ENCODE measurements at regions not wholly inside any gene's neighbourhood (a gene's known extent, or its start where the extent isn't known, plus 50 kb on each side); places are given as distances from the start of the nearest gene placed in this dataset.

GRCh38 chr18:78601349-78601748, 378.3 kb upstream of the SALL3 start:
- TF ChIP-seq CTCF (IDR thresholded peaks at IDR 0.05; ENCODE audit: low read depth, low read length) = no peak
- H3K4me3 ChIP-seq (ENCODE audit: low read depth, low read length) = no peak overlapping the region
- DNase-seq (ENCODE audit: low read depth, low spot score) = no peak
- in situ Hi-C loops (cut with HindIII; ENCODE audit: low sequenced_read_pairs) = no loop called here

DNA sequence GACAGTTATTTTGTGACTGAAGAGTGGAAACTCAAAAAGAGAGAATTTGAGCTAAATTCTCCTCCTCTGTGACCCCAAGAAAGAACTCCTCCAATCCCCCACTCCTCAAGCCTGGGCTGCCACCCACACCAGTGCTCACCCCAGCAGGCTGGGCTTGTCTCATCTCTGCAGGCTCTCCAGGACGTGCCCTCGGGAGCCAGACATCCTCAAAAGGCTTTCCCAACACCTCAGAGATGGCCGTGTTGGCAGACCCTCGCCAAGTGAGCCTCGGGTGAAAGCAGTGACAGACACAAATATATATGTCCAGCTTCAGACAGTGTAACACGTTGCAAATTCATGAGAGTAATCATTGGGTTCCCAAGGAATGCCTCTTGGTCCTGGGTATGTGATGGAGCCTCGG, 377.7 kb upstream of the SALL3 start:
- TF ChIP-seq CTCF (IDR thresholded peaks at IDR 0.05; ENCODE audit: low read depth, low read length) = no peak
- DNase-seq (ENCODE audit: low read depth, low spot score) = no peak
- H3K4me3 ChIP-seq (ENCODE audit: low read depth, low read length) = no peak overlapping the region
- in situ Hi-C loops (cut with HindIII; ENCODE audit: low sequenced_read_pairs) = no loop called here

DNA sequence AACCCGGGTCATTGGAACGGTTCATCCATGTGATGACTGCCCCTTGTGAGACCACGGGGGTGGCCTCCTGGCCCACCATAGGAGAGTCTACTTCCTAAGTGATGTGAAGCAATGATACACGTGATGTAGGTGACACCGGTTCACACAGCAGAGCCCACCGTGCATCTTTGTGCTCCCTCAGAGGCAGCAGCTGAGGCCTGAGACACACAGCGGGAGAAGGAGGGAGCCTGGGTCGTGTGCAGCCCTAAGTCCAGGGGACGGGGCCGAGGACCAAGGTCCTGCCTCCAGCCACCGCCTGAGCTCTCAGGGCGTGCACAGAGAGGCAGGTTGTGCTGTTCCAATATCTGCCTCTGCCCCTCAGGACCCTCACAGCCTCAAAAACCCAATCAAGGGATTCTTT, 377.2 kb upstream of the SALL3 start:
- no peak overlapping the region for H3K4me3 ChIP-seq (ENCODE audit: low read depth, low read length)
- DNase-seq (ENCODE audit: low read depth, low spot score) = no peak
- in situ Hi-C loops (cut with HindIII; ENCODE audit: low sequenced_read_pairs) = no loop called here
- no peak for TF ChIP-seq CTCF (IDR thresholded peaks at IDR 0.05; ENCODE audit: low read depth, low read length)

GRCh38 chr18:78603102-78603983, 376.3 kb upstream of the SALL3 start:
- no peak for DNase-seq (ENCODE audit: low read depth, low spot score)
- in situ Hi-C loops (cut with HindIII; ENCODE audit: low sequenced_read_pairs) = no loop called here
- TF ChIP-seq CTCF (IDR thresholded peaks at IDR 0.05; ENCODE audit: low read depth, low read length) = no peak
- no peak overlapping the region for H3K4me3 ChIP-seq (ENCODE audit: low read depth, low read length)

- TF ChIP-seq CTCF (IDR thresholded peaks at IDR 0.05; ENCODE audit: low read depth, low read length) = no peak
- DNase-seq (ENCODE audit: low read depth, low spot score) = no peak
- H3K4me3 ChIP-seq (ENCODE audit: low read depth, low read length) = no peak overlapping the region
- in situ Hi-C loops (cut with HindIII; ENCODE audit: low sequenced_read_pairs) = no loop called here
These were observed 374.4 kb upstream of the SALL3 start for GRCh38 chr18:78605255-78605654.

DNA sequence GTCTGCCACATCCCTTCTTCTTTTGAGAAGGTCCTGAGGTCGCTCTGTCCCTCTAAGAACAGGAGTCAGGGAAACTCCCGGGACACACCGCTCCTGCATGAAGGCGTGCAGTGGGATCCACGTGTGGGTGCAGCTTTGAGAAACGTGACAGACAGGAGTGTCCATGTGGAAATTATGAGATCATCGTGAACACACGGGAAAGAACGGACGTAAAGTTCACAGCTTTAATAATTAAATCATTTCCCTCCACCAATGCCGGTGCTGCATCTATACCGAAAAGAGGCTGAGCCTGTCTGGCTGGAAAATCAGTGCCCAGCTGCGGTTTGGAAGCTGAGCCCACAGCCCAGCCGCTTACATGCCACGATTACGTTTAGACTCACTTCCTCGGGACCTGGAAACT, 372.4 kb upstream of the SALL3 start:
- DNase-seq (ENCODE audit: low read depth, low spot score) = no peak
- in situ Hi-C loops (cut with HindIII; ENCODE audit: low sequenced_read_pairs) = no loop called here
- H3K4me3 ChIP-seq (ENCODE audit: low read depth, low read length) = no peak overlapping the region
- no peak for TF ChIP-seq CTCF (IDR thresholded peaks at IDR 0.05; ENCODE audit: low read depth, low read length)

Measured in astrocyte of the spinal cord (primary cell).